Kidney (tissue), 13 donors: ENCODE measurements at regions not wholly inside any gene's neighbourhood (a gene's known extent, or its start where the extent isn't known, plus 50 kb on each side); places are given as distances from the start of the nearest gene placed in this dataset.

Experiments
- DNase-seq, 5 donors: peaks; one replicate each; pipeline ENCODE4 v3.0.0-alpha.2; 2013 to 2020
- FAIRE-seq: peaks from 2 replicates; lab custom pipeline; 2012; peaks lifted over from hg19 to GRCh38; lab: Jason Lieb, UNC
- H3K27ac ChIP-seq, 2 donors: one replicate each; pipeline ENCODE4 v1.7.0; 2013; ENCODE audit warnings: low read depth in 2 of 2, low read length in 2 of 2, inconsistent platforms in 1 of 2
- H3K27me3 ChIP-seq: one replicate; pipeline ENCODE4 v1.7.1; 2013; ENCODE audit warnings: low read length, inconsistent platforms; ENCODE audit not compliant: control insufficient read depth, insufficient read depth
- H3K36me3 ChIP-seq, 3 donors: one replicate each; pipeline versions ENCODE4 v1.7.0 to v1.7.1; 2013; ENCODE audit warnings: low read length in 3 of 3, control low read depth in 1 of 3, inconsistent platforms in 1 of 3; ENCODE audit not compliant: insufficient read depth in 3 of 3, control insufficient read depth in 2 of 3
- H3K4me1 ChIP-seq, 3 donors: one replicate each; pipeline versions ENCODE4 v1.7.0 to v1.7.1; 2013; ENCODE audit warnings: low read length in 3 of 3, inconsistent platforms in 1 of 3, low read depth in 1 of 3; ENCODE audit not compliant: control insufficient read depth in 2 of 3, insufficient read depth in 2 of 3
- H3K4me3 ChIP-seq, 3 donors: one replicate each; pipeline versions ENCODE4 v1.7.0 to v1.8.1; 2013; ENCODE audit warnings: low read length in 3 of 3, control low read depth in 1 of 3, inconsistent platforms in 1 of 3
- H3K9ac ChIP-seq, 3 donors: one replicate each; pipeline versions ENCODE4 v1.7.0 to v1.7.1; 2013; ENCODE audit warnings: low read length in 3 of 3, control low read depth in 1 of 3, inconsistent platforms in 1 of 3
- H3K9me3 ChIP-seq, 3 donors: one replicate each; pipeline versions ENCODE4 v1.7.0 to v1.7.1; 2013; ENCODE audit warnings: low read length in 3 of 3, control low read depth in 1 of 3, inconsistent platforms in 1 of 3; ENCODE audit not compliant: control insufficient read depth in 2 of 3, insufficient read depth in 1 of 3
- intact Hi-C: fragments of 100-400 bp; cut with DNase I; formaldehyde crosslinking; loops from one replicate; pipeline ENCODE4 v1.11.1; 2022
- TF ChIP-seq, protein P1 (sequence below): IDR thresholded peaks from 3 replicates; pipeline ENCODE4 v1.5.1; 2012; ENCODE audit warnings: mild to moderate bottlenecking, moderate library complexity, borderline replicate concordance; ENCODE audit not compliant: insufficient read depth; ENCODE audit errors: extremely low read depth
- donor health status: control.
- donor health status: control.
- donor health status: control.
- donor health status: control.
- donor health status: control.
- donor health status: DM: yes; HTN: yes; CAD: no.
- donor health status: Normal renal cell carcinoma (clear cell type).

DNA sequence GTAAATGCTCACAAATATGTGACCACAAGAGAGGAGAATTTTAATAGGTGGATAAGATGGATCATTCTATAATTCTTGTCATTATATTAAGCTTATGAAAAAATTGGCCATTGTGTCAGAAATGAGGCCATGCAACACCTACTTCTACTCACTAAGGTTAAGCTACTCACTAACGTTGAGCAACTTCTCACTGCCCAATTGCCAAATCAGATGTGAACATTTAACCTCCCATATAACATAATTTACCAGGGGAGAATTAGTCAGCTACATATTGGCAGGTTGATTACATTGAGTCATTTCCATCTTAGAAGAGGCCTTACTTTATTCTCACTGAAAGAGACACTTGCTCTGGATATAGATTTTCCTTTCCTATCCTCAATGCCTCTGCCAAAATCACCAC is 211.2 kb upstream of the DGKB start:
- H3K9me3 ChIP-seq, result no peaks in the 10 kb centered on the region
- H3K9ac ChIP-seq, result no peak overlapping the region
- TF ChIP-seq, protein P1, sequence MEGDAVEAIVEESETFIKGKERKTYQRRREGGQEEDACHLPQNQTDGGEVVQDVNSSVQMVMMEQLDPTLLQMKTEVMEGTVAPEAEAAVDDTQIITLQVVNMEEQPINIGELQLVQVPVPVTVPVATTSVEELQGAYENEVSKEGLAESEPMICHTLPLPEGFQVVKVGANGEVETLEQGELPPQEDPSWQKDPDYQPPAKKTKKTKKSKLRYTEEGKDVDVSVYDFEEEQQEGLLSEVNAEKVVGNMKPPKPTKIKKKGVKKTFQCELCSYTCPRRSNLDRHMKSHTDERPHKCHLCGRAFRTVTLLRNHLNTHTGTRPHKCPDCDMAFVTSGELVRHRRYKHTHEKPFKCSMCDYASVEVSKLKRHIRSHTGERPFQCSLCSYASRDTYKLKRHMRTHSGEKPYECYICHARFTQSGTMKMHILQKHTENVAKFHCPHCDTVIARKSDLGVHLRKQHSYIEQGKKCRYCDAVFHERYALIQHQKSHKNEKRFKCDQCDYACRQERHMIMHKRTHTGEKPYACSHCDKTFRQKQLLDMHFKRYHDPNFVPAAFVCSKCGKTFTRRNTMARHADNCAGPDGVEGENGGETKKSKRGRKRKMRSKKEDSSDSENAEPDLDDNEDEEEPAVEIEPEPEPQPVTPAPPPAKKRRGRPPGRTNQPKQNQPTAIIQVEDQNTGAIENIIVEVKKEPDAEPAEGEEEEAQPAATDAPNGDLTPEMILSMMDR, result no peak
- H3K4me3 ChIP-seq, result no peak overlapping the region
- FAIRE-seq, result no peak
- DNase-seq, result no peak
- intact Hi-C loops, result no loop called here
- no peaks in the 10 kb centered on the region for H3K36me3 ChIP-seq
- H3K27ac ChIP-seq, result no peak overlapping the region
- H3K27me3 ChIP-seq, result no peaks in the 10 kb centered on the region
- no peaks in the 10 kb centered on the region for H3K4me1 ChIP-seq

DNA sequence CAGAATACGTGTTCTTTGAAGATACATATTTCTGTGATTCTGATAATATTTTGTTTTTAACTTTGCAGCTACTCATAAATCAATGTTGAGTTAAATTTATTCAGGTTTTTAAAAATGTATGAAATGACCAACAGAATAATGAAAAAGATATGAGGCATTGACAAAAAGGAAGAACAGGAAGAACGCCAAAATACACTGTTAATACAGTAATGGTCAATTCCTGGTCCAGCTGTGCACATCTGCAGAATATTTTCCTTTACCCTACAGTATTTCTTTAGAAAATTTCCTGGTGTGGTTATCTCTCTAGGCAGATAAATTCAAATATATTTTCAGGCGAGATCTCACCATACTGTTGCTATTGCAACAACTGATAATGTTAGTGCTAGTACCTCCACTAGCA is 203.2 kb upstream of the DGKB start:
- no peak overlapping the region for H3K27ac ChIP-seq
- H3K9ac ChIP-seq, result no peak overlapping the region
- H3K4me1 ChIP-seq, result no peaks in the 10 kb centered on the region
- H3K4me3 ChIP-seq, result no peak overlapping the region
- H3K27me3 ChIP-seq, result no peaks in the 10 kb centered on the region
- H3K9me3 ChIP-seq, result no peaks in the 10 kb centered on the region
- TF ChIP-seq, protein P1, result no peak
- DNase-seq (peak in 1 of 5 donors; percentile 26), FAIRE-seq (no peak)
- intact Hi-C loops, result no loop called here
- no peaks in the 10 kb centered on the region for H3K36me3 ChIP-seq

DNA sequence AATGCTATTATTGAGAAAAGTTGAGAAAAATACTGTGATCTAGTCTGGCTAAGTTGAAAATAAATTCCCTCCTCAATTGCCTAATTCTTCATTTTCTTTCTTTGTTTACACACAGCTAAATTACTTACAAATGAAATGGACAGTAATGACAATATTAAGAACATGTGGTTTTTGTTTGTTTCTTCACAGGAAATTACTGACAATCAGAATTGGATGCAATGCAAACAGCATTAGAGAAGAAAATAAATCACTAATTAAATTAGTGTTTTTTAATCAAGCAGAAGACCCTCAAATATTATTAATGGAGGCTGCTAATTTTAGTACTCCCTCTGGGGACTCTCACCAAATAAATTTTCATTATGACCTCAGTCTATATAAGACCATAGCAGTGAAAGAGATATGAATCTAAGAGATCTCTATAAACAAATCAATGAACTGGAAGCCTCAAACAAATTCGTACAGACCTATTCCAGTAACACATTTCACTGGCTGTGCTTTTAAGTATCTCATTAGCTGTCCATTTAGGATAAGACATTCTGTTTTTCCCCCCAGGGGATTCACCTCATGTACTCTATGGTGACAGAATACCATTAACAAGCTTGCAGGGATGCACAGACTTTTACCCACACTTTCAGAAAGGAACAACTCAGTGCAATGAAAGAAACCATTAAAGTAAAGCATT is 202.0 kb upstream of the DGKB start:
- DNase-seq, result peak in 2 of 5 donors; percentile 48 to 60
- H3K27me3 ChIP-seq, result no peaks in the 10 kb centered on the region
- H3K27ac ChIP-seq, result no peak overlapping the region
- H3K9me3 ChIP-seq, result no peaks in the 10 kb centered on the region
- H3K9ac ChIP-seq, result no peak overlapping the region
- H3K4me3 ChIP-seq, result no peak overlapping the region
- TF ChIP-seq, protein P1, result no peak
- intact Hi-C loops, result no loop called here
- no peaks in the 10 kb centered on the region for H3K4me1 ChIP-seq
- no peak for FAIRE-seq
- H3K36me3 ChIP-seq, result no peaks in the 10 kb centered on the region

DNA sequence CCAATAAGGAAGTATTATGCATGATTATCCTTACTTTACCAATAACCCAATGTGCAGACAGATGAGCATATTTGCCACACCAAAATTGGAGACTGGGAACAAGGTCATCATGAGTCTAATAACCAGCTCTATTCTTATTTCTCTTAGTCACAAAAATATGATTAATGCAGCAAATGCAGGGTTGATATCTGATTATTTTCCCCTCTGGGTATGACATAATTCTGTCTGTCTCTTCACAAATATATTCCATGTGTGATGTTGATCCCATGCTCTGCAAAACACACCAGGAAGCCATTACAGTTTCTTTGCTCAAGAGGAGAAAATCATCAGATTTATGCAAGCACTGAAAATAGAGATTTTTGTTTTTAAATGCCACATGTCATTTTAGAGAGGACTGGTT is 196.5 kb upstream of the DGKB start:
- H3K27ac ChIP-seq, result no peak overlapping the region

More for the DNA sequence above, 196.5 kb upstream of the DGKB start:
- no peaks in the 10 kb centered on the region for H3K36me3 ChIP-seq
- H3K4me3 ChIP-seq, result no peak overlapping the region
- intact Hi-C loops, result no loop called here
- H3K9me3 ChIP-seq, result no peaks in the 10 kb centered on the region
- TF ChIP-seq, protein P1, result no peak
- H3K4me1 ChIP-seq, result no peaks in the 10 kb centered on the region
- DNase-seq (no peak), FAIRE-seq (no peak)
- H3K27me3 ChIP-seq, result no peaks in the 10 kb centered on the region
- no peak overlapping the region for H3K9ac ChIP-seq
